ENCODE measurements at regions not wholly inside any gene's neighbourhood (a gene's known extent, or its start where the extent isn't known, plus 50 kb on each side); places are given as distances from the start of the nearest gene placed in this dataset.

DNA sequence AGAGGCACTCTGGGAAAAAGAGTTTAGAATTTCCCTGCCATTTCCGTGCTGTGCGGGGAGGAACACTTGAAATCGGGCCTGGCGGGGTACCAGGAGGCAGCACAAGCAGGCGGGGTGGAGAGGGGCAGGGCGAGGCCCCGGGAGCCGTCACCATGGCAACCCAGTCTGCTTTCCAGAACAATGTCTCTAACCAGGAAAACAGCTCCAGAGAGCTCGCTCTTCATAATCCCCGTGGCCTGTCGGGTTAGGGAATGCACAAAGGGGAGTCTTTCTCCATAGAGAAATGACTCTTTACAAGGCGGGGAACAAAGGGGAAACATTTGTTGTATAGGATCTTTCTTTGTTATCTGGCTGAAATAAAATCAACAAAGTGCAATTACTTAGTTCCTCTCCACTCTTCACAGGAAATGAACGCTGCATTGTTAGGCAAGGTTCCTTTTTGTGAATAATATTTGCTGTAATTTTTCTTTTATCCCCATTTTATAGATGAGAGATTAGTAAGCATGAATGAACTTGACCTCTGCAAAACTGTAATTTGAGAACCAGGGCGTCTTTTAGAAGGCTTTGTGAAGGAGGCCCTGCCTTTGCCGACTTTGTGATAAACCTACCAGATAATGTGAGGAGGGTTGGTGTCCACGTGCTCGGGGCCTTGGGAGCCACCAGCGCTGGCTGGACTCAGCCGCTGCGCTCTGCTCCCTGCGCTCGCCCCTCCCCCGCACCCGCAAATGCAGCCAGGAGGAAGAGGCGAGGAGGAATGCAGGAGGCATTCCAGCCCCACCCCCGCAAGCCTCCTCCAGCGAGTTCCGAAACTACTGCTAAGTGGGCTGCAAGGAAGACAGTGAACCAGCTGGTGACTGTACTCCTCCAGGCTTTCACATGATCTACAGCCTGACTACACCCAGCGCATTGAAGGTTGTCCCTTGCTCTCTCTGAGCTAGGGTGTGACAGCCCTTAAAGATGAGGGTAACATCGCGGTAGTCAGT lies 105.2 kb upstream of the ATF7IP start:
- Histone ChIP-seq H3K27me3 (no peaks in the 10 kb centered on the region), H3K27ac (replicated peaks in 1 of 4) (peak overlapping the region; percentile 82 to 87 (median 86)), H3K9me3 (peaks cover 0 to 17% (median 5%) of the 10 kb centered on the region in 4 donors), H3K4me3 (peak overlapping the region; percentile 37 to 52 (median 38)), H3K36me3 (no peaks in the 10 kb centered on the region), H3K4me1 (peaks cover 42 to 62% (median 54%) of the 10 kb centered on the region in 4 donors)
- TF ChIP-seq CTCF (IDR thresholded peaks at IDR 0.05), result no peak
- peak; percentile 30 for TF ChIP-seq EP300 (IDR thresholded peaks at IDR 0.05)
- peak; percentile 47 to 76 for TF ChIP-seq POLR2AphosphoS5 (IDR thresholded peaks at IDR 0.05)
- TF ChIP-seq POLR2A (IDR thresholded peaks at IDR 0.05; ENCODE audit: low read depth), result no peak
- intact Hi-C loops (cut with DNase I), result no loop called here
- WGBS, result 12% methylated on average over 20 of the region's 31 CpGs
- DNase-seq (ENCODE audit: extremely low spot score), result peak; percentile 96

DNA sequence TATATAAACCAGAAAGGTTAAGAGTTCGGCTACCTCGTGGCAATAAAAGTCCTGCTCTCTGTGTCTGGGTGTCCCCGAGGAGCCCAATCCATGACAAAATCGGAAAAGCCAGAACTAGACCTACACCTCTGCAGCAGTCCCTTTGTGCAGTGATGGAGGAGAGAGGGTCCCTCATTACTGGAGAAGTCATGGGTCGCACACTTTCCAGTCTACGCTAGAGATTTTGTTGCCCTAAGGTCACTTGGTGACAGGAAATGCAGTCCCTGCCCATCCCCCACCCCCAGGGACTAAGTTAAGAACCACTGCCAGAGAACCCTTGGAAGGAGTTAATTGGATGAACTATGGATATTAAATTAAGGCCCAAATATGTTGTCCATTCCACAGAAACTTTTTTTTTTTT lies 104.4 kb upstream of the ATF7IP start:
- TF ChIP-seq POLR2A (IDR thresholded peaks at IDR 0.05; ENCODE audit: low read depth) (no peak), EP300 (IDR thresholded peaks at IDR 0.05) (no peak), CTCF (IDR thresholded peaks at IDR 0.05) (no peak), POLR2AphosphoS5 (IDR thresholded peaks at IDR 0.05) (no peak)
- Histone ChIP-seq H3K4me3 (peak overlapping the region; percentile 37 to 52 (median 38)), H3K27ac (replicated peaks in 1 of 4) (peak overlapping the region; percentile 82 to 87 (median 86)), H3K9me3 (peaks cover 0 to 17% (median 5%) of the 10 kb centered on the region in 4 donors), H3K36me3 (no peaks in the 10 kb centered on the region), H3K4me1 (peaks cover 40 to 57% (median 52%) of the 10 kb centered on the region in 4 donors), H3K27me3 (no peaks in the 10 kb centered on the region)
- intact Hi-C loops (cut with DNase I), result no loop called here
- WGBS, result 75% methylated on average over 6 of the region's 6 CpGs
- DNase-seq (ENCODE audit: extremely low spot score), result no peak

- H3K27ac ChIP-seq (replicated peaks in 1 of 4), result peak overlapping the region; percentile 82 to 87 (median 86)
- H3K9me3 ChIP-seq, result peaks cover 0 to 17% (median 5%) of the 10 kb centered on the region in 4 donors
- intact Hi-C loops (cut with DNase I), result no loop called here
- 87% methylated on average over 2 of the region's 2 CpGs for WGBS
- H3K4me1 ChIP-seq, result peaks cover 34 to 49% (median 46%) of the 10 kb centered on the region in 4 donors
- H3K27me3 ChIP-seq, result no peaks in the 10 kb centered on the region
- no peaks in the 10 kb centered on the region for H3K36me3 ChIP-seq
- H3K4me3 ChIP-seq, result no peak overlapping the region
- TF ChIP-seq POLR2AphosphoS5 (IDR thresholded peaks at IDR 0.05) (no peak), POLR2A (IDR thresholded peaks at IDR 0.05; ENCODE audit: low read depth) (no peak), EP300 (IDR thresholded peaks at IDR 0.05) (no peak), CTCF (IDR thresholded peaks at IDR 0.05) (no peak)
- DNase-seq (ENCODE audit: extremely low spot score), result no peak
These were observed 103.6 kb upstream of the ATF7IP start for GRCh38 chr12:14261861-14262260.

DNA sequence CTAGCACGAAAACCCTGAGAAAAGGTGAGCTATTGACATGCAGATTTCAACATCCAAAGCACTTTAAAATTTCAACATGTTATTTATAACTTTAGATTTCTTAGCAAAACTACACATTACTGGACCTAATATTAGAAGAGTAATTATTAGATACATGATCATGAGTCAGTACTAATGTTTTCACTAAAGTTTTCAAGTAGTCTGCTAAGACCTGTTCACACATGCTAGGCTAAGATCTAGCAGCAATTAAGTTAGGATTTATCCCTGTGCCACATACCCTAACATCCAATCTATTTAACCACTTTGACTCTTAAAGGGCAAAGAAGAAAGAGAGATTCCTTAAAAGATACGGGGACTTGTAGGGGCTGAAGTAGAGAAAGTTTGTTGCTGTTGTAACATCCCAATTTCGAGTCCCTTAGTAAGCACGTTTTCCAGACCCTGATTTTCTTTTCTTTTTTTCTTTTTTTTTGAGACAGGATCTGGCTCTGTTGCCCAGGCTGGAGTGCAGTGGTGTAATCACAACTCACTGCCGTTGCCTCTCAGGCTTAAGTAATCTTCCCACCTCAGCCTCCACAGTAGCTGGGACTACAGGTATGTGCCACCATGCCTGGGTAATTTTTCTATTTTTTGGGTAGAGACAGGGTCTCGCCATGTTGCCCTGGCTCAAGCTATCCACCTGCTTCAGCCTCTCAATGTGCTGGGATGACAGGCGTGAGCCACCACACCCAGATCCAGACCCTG lies 102.5 kb upstream of the ATF7IP start:
- no peak overlapping the region for H3K4me3 ChIP-seq
- H3K27me3 ChIP-seq, result no peaks in the 10 kb centered on the region
- 90% methylated on average over 7 of the region's 7 CpGs for WGBS
- H3K9me3 ChIP-seq, result peaks cover 0 to 17% (median 5%) of the 10 kb centered on the region in 4 donors
- no peak for DNase-seq (ENCODE audit: extremely low spot score)
- peaks cover 25 to 38% (median 36%) of the 10 kb centered on the region in 4 donors for H3K4me1 ChIP-seq
- H3K36me3 ChIP-seq, result no peaks in the 10 kb centered on the region
- intact Hi-C loops (cut with DNase I), result no loop called here
- TF ChIP-seq CTCF (IDR thresholded peaks at IDR 0.05), result no peak
- no peak for TF ChIP-seq EP300 (IDR thresholded peaks at IDR 0.05)
- TF ChIP-seq POLR2AphosphoS5 (IDR thresholded peaks at IDR 0.05), result no peak
- no peak for TF ChIP-seq POLR2A (IDR thresholded peaks at IDR 0.05; ENCODE audit: low read depth)
- H3K27ac ChIP-seq (replicated peaks in 1 of 4), result peak overlapping the region in 1 of 4 donors; percentile 87

All from esophagus muscularis mucosa (tissue), 4 donors.